DOHH2 (cell line): ENCODE measurements at regions not wholly inside any gene's neighbourhood (a gene's known extent, or its start where the extent isn't known, plus 50 kb on each side); places are given as distances from the start of the nearest gene placed in this dataset.

Experiments used
- EZH2phosphoT487 ChIP-seq: fragments of 200-600 bp; sonication (generic); IDR thresholded peaks from 2 replicates; pipeline ENCODE4 v1.6.1; 2017; ENCODE audit warnings: borderline replicate concordance, mild to moderate bottlenecking, antibody characterized with exemption, low read length, moderate library complexity, mixed read lengths
- TF ChIP-seq, protein P1 (sequence below): fragments of 200-600 bp; sonication (generic); IDR thresholded peaks from one replicate; pipeline ENCODE4 v1.5.1; 2014; ENCODE audit warnings: antibody characterized with exemption, mild to moderate bottlenecking, low read depth, low read length; ENCODE audit not compliant: poor library complexity, severe bottlenecking

DNA sequence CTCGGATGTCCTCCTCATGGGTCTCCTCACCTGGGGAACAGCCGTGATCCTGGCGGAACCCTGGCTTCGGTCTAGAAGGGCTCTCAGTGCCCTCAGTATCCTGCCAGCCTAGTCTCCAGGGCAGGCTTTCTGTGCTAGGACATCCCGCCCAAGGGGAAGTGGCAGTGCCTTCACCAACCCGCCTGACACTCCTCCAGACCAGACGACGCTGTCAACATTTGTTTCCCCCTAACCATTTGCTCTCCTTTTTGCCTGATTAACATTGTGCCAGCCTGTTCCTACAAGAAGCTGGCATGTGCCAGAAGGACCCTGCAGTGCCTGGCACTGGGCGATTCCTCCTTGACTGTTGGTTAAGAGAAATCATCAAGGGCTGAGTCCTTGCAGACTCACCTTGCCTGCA is 358.9 kb upstream of the IRX2 start:
- TF ChIP-seq, protein P1, sequence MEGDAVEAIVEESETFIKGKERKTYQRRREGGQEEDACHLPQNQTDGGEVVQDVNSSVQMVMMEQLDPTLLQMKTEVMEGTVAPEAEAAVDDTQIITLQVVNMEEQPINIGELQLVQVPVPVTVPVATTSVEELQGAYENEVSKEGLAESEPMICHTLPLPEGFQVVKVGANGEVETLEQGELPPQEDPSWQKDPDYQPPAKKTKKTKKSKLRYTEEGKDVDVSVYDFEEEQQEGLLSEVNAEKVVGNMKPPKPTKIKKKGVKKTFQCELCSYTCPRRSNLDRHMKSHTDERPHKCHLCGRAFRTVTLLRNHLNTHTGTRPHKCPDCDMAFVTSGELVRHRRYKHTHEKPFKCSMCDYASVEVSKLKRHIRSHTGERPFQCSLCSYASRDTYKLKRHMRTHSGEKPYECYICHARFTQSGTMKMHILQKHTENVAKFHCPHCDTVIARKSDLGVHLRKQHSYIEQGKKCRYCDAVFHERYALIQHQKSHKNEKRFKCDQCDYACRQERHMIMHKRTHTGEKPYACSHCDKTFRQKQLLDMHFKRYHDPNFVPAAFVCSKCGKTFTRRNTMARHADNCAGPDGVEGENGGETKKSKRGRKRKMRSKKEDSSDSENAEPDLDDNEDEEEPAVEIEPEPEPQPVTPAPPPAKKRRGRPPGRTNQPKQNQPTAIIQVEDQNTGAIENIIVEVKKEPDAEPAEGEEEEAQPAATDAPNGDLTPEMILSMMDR = no peak
- TF ChIP-seq EZH2phosphoT487 = no peak
